Thoracic aorta (tissue), 2 donors: ENCODE measurements at regions not wholly inside any gene's neighbourhood (a gene's known extent, or its start where the extent isn't known, plus 50 kb on each side); places are given as distances from the start of the nearest gene placed in this dataset.

Source experiments
- ATAC-seq: fragments of 150-250 bp; one replicate; pipeline ENCODE4 v1.8.0; 2017; ENCODE audit warnings: low read depth; ENCODE audit not compliant: insufficient number of reproducible peaks, low FRiP score
- DNase-seq: peaks from one replicate; pipeline ENCODE4 v3.0.0-alpha.2; 2020; ENCODE audit warnings: low spot score
- H3K27ac ChIP-seq, 2 donors: fragments of 200-600 bp; sonication (generic); 1 replicate in 1 of 2; 2 replicates in 1 of 2; pipeline ENCODE4 v1.5.1; 2016; ENCODE audit warnings: mild to moderate bottlenecking in 2 of 2, moderate library complexity in 2 of 2
- H3K27me3 ChIP-seq: fragments of 200-600 bp; sonication (generic); replicated peaks from 2 replicates; pipeline ENCODE4 v1.6.0; 2016; ENCODE audit warnings: mild to moderate bottlenecking; ENCODE audit not compliant: insufficient read depth
- H3K36me3 ChIP-seq: fragments of 200-600 bp; sonication (generic); one replicate; pipeline ENCODE4 v1.5.1; 2016
- H3K4me1 ChIP-seq, 2 donors: fragments of 200-600 bp; sonication (generic); 1 replicate in 1 of 2; 2 replicates in 1 of 2; pipeline versions ENCODE4 v1.5.1 to v1.6.0; 2016; ENCODE audit warnings: low read depth in 2 of 2, mild to moderate bottlenecking in 1 of 2; ENCODE audit not compliant: control insufficient read depth in 1 of 2
- H3K4me3 ChIP-seq: fragments of 200-600 bp; sonication (generic); 2 replicates; pipeline ENCODE4 v1.5.1; 2016; ENCODE audit warnings: mild to moderate bottlenecking
- H3K9me3 ChIP-seq: fragments of 200-600 bp; sonication (generic); 2 replicates; pipeline ENCODE4 v1.5.1; 2016
- CTCF ChIP-seq: fragments of 200-600 bp; sonication (generic); IDR thresholded peaks from one replicate; pipeline ENCODE4 v1.5.1; 2019; ENCODE audit warnings: antibody characterized with exemption

- Histone ChIP-seq H3K4me1 (peaks cover 0 to 5% of the 10 kb centered on the region in 2 donors), H3K27ac (no peak overlapping the region), H3K27me3 (no peaks in the 10 kb centered on the region), H3K4me3 (no peak overlapping the region), H3K9me3 (no peaks in the 10 kb centered on the region), H3K36me3 (no peaks in the 10 kb centered on the region)
- ATAC-seq (no peak), DNase-seq (no peak)
- no peak for TF ChIP-seq CTCF
Observed at GRCh38 chr13:111622051-111622531, 301.6 kb downstream of the TEX29 start.

DNA sequence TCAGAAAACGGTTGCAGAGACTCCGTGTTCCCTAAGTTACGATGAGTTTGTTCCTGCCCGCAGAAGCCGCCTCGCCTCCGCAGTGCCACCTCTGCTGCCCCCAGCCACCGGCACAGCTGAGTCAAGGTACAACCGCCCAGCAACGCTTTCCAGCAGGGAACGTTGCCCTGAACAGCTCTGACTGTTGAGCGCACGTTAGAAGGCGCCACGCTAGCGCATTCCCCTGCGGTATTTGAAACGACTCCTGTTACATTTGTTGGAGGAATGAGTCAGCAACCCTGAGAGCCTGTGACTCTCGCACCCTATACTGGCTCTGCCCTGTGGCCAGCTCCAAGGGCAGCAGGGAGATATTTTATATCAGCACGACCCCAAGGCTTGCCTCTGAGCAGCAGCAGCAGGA, 302.8 kb downstream of the TEX29 start:
- Histone ChIP-seq H3K27me3 (no peaks in the 10 kb centered on the region), H3K27ac (no peak overlapping the region), H3K36me3 (no peaks in the 10 kb centered on the region), H3K4me3 (no peak overlapping the region), H3K9me3 (no peaks in the 10 kb centered on the region), H3K4me1 (peaks cover 0 to 5% of the 10 kb centered on the region in 2 donors)
- no peak for TF ChIP-seq CTCF
- ATAC-seq (no peak), DNase-seq (no peak)

DNA sequence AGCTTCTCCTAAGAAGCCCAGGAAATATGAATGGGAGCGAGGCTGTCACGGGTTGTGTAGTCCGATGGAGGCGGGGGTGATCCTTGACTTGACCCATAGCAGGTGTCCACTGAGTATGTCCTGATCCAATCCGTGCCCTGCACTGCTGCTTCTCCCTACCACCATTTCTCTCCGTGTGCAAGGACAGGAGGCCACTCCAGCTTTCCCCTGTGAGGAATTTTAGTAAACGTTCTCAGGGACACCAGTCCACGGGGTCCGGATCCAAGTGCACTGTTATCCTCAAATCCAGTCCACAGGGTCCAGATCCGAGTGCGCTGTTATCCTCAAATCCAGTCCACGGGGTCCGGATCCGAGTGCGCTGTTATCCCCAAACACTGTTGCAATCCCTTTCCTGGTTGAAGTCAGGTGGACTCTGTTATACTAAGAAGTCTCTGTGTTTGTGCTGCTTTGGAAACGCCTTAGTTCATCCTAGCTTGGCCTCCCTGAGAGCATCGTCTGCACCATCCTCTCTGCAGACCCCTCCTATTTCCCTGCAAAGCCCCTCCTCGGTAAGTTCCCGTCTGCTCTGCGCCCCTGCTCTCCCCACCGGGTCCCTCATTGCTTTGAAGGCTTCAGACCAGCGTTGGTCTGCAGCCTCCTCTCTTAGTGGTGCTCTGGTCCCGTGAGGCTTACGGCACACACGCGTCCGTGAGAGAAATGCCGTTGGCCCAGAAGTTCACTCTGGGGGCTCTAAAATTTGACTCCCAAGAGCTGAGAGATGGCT, 303.5 kb downstream of the TEX29 start:
- Histone ChIP-seq H3K9me3 (no peaks in the 10 kb centered on the region), H3K27me3 (no peaks in the 10 kb centered on the region), H3K4me3 (no peak overlapping the region), H3K27ac (no peak overlapping the region), H3K4me1 (peaks cover 0 to 5% of the 10 kb centered on the region in 2 donors), H3K36me3 (no peaks in the 10 kb centered on the region)
- DNase-seq (no peak), ATAC-seq (no peak)
- TF ChIP-seq CTCF = no peak

GRCh38 chr13:111625526-111626315, 305.3 kb downstream of the TEX29 start:
- Histone ChIP-seq H3K27ac (no peak overlapping the region), H3K27me3 (no peaks in the 10 kb centered on the region), H3K9me3 (no peaks in the 10 kb centered on the region), H3K36me3 (no peaks in the 10 kb centered on the region), H3K4me1 (peaks cover 0 to 5% of the 10 kb centered on the region in 2 donors), H3K4me3 (no peak overlapping the region)
- ATAC-seq = no peak
- DNase-seq = no peak
- no peak for TF ChIP-seq CTCF
